NCI-H526 (cell line): ENCODE measurements at regions not wholly inside any gene's neighbourhood (a gene's known extent, or its start where the extent isn't known, plus 50 kb on each side); places are given as distances from the start of the nearest gene placed in this dataset.

Source experiments
- DNase-seq, 2 experiments: peaks; one replicate each; lab custom pipeline; 2025; lab: John Stamatoyannopoulos, UW

GRCh38 chr17:73953206-73954033, 250.1 kb upstream of the RPL38 start:
- DNase-seq = no peak

- DNase-seq = no peak
Measured at GRCh38 chr17:73954951-73955350, 248.5 kb upstream of the RPL38 start.

- no peak for DNase-seq
Measured at GRCh38 chr17:73955616-73956015, 247.9 kb upstream of the RPL38 start.

- peak in 1 of 2 experiments; percentile 27 for DNase-seq
Measured at GRCh38 chr17:73956169-73956568, 247.3 kb upstream of the RPL38 start.

- DNase-seq = peak; percentile 66 to 94
Measured at GRCh38 chr17:73956595-73957465, 246.6 kb upstream of the RPL38 start.

GRCh38 chr17:73957564-73957963, 245.9 kb upstream of the RPL38 start:
- DNase-seq = no peak

GRCh38 chr17:73958453-73958852, 245.0 kb upstream of the RPL38 start:
- no peak for DNase-seq

- DNase-seq = no peak
Measured at GRCh38 chr17:73960469-73960868, 243.0 kb upstream of the RPL38 start.

- DNase-seq = peak in 1 of 2 experiments; percentile 30
Measured at GRCh38 chr17:73962308-73962707, 241.2 kb upstream of the RPL38 start.

GRCh38 chr17:73968680-73969079, 234.8 kb upstream of the RPL38 start:
- DNase-seq = no peak

GRCh38 chr17:73969956-73970355, 233.5 kb upstream of the RPL38 start:
- no peak for DNase-seq

GRCh38 chr17:73971127-73971526, 232.4 kb upstream of the RPL38 start:
- no peak for DNase-seq

- DNase-seq = no peak
Measured at GRCh38 chr17:73972056-73972455, 231.4 kb upstream of the RPL38 start.

- no peak for DNase-seq
Measured at GRCh38 chr17:73972901-73973300, 230.6 kb upstream of the RPL38 start.

- DNase-seq = no peak
Measured at GRCh38 chr17:73973586-73974409, 229.7 kb upstream of the RPL38 start.

GRCh38 chr17:73974536-73974935, 228.9 kb upstream of the RPL38 start:
- DNase-seq = no peak

- no peak for DNase-seq
Measured at GRCh38 chr17:73976147-73976546, 227.3 kb upstream of the RPL38 start.

GRCh38 chr17:73976676-73977521, 226.6 kb upstream of the RPL38 start:
- DNase-seq = no peak

- no peak for DNase-seq
Measured at GRCh38 chr17:73980517-73980916, 223.0 kb upstream of the RPL38 start.

GRCh38 chr17:73982871-73983270, 220.6 kb upstream of the RPL38 start:
- DNase-seq = no peak
